CD4-positive, alpha-beta T cell (primary cell): ENCODE measurements at regions not wholly inside any gene's neighbourhood (a gene's known extent, or its start where the extent isn't known, plus 50 kb on each side); places are given as distances from the start of the nearest gene placed in this dataset.

ENCODE experiments used
- ATAC-seq: fragments of 200-7000 bp; cut with Tn5 transposase; one replicate; pipeline ENCODE4 v1.10.0; 2022; ENCODE audit warnings: mild to moderate bottlenecking; ENCODE audit not compliant: poor library complexity
- CTCF ChIA-PET: fragments of 350-600 bp; sonication (Branson Sonifier 250); formaldehyde crosslinking; loops from one replicate; lab custom pipeline; 2021; ENCODE audit warnings: antibody characterized with exemption, inconsistent platforms; lab: Charles Lee
- POLR2A ChIA-PET: fragments of 350-600 bp; sonication (Branson Sonifier 250); formaldehyde crosslinking; loops from one replicate; lab custom pipeline; 2021; ENCODE audit warnings: antibody characterized with exemption, inconsistent platforms; lab: Charles Lee
- DNase-seq, 14 experiments: peaks; one replicate each; pipeline ENCODE4 v3.0.0-alpha.2; 2013 to 2020; ENCODE audit warnings: mixed read lengths in 2 of 14
- H3K27ac ChIP-seq, 2 donors: one replicate each; pipeline versions ENCODE4 v1.5.1 to v1.7.0; 2013; ENCODE audit warnings: low read length in 2 of 2, low read depth in 1 of 2, mild to moderate bottlenecking in 1 of 2
- H3K27me3 ChIP-seq, 2 experiments: 1 replicate in 1 of 2; 2 replicates in 1 of 2; pipeline versions ENCODE4 v1.6.1 to v1.7.0; 2013; ENCODE audit warnings: low read length in 2 of 2, control low read depth in 1 of 2, mild to moderate bottlenecking in 1 of 2, moderate library complexity in 1 of 2; ENCODE audit not compliant: insufficient read depth in 2 of 2, control insufficient read depth in 1 of 2
- H3K36me3 ChIP-seq: one replicate; pipeline ENCODE4 v1.6.1; 2013; ENCODE audit warnings: low read length, control low read depth; ENCODE audit not compliant: insufficient read depth
- H3K4me1 ChIP-seq: one replicate; pipeline ENCODE4 v1.6.1; 2013; ENCODE audit warnings: low read length, control low read depth; ENCODE audit not compliant: insufficient read depth
- H3K4me3 ChIP-seq: one replicate; pipeline ENCODE4 v1.5.1; 2013; ENCODE audit warnings: mild to moderate bottlenecking, low read length, moderate library complexity
- H3K9me3 ChIP-seq, 2 experiments: 1 replicate in 1 of 2; 2 replicates in 1 of 2; pipeline versions ENCODE4 v1.6.1 to v1.7.0; 2013; ENCODE audit warnings: low read length in 2 of 2, mild to moderate bottlenecking in 2 of 2, control low read depth in 1 of 2, moderate library complexity in 1 of 2; ENCODE audit not compliant: control insufficient read depth in 1 of 2, insufficient read depth in 1 of 2
- H3K27ac Mint-ChIP-seq: one replicate; pipeline ENCODE4 v1.8.0; 2020; ENCODE audit warnings: mixed read lengths
- H3K27me3 Mint-ChIP-seq: one replicate; pipeline ENCODE4 v1.8.0; 2021; ENCODE audit warnings: mixed read lengths
- H3K36me3 Mint-ChIP-seq: one replicate; pipeline ENCODE4 v1.8.0; 2021; ENCODE audit warnings: low read depth, mixed read lengths
- H3K4me1 Mint-ChIP-seq: one replicate; pipeline ENCODE4 v1.8.0; 2021; ENCODE audit warnings: low read depth, mixed read lengths
- H3K4me3 Mint-ChIP-seq: one replicate; pipeline ENCODE4 v1.8.0; 2020; ENCODE audit warnings: mild to moderate bottlenecking, mixed read lengths
- H3K9me3 Mint-ChIP-seq: one replicate; pipeline ENCODE4 v1.8.0; 2020; ENCODE audit warnings: mixed read lengths
- CTCF ChIP-seq: fragments of 200-600 bp; IDR thresholded peaks from one replicate; pipeline ENCODE4 v1.8.0; 2022; ENCODE audit warnings: antibody characterized with exemption, mild to moderate bottlenecking
- intact Hi-C, 2 experiments: fragments of 100-400 bp; cut with DNase I in 1 of 2; cut with micrococcal nuclease in 1 of 2; formaldehyde crosslinking; loops; one replicate each; pipeline versions ENCODE4 v1.15.1 to v1.9.0; 2023 to 2025; cut with DNase I, micrococcal nuclease

- Histone ChIP-seq H3K27me3 (no peaks in the 10 kb centered on the region), H3K27ac (no peak overlapping the region), H3K4me1 (no peaks in the 10 kb centered on the region), H3K36me3 (no peaks in the 10 kb centered on the region), H3K9me3 (peaks cover 16 to 21% of the 10 kb centered on the region in 2 experiments), H3K4me3 (no peak overlapping the region)
- no peak for TF ChIP-seq CTCF
- no peak for DNase-seq
- no peaks in the 10 kb centered on the region for H3K36me3 Mint-ChIP-seq
- intact Hi-C loops: no loop called here
- no peak for ATAC-seq
- no peaks in the 10 kb centered on the region for H3K27me3 Mint-ChIP-seq
- peaks cover 16% of the 10 kb centered on the region for H3K9me3 Mint-ChIP-seq
- H3K4me3 Mint-ChIP-seq: no peak overlapping the region
- CTCF ChIA-PET: no interaction called here
- no peaks in the 10 kb centered on the region for H3K4me1 Mint-ChIP-seq
- POLR2A ChIA-PET: no interaction called here
- no peak overlapping the region for H3K27ac Mint-ChIP-seq
Observed at GRCh38 chr14:42113358-42114069, 506.8 kb downstream of the LRFN5 start.

- Histone ChIP-seq H3K27ac (no peak overlapping the region), H3K4me1 (no peaks in the 10 kb centered on the region), H3K9me3 (peaks cover 16 to 21% of the 10 kb centered on the region in 2 experiments), H3K4me3 (no peak overlapping the region), H3K27me3 (no peaks in the 10 kb centered on the region), H3K36me3 (no peaks in the 10 kb centered on the region)
- CTCF ChIA-PET: no interaction called here
- H3K4me3 Mint-ChIP-seq: no peak overlapping the region
- no peaks in the 10 kb centered on the region for H3K36me3 Mint-ChIP-seq
- H3K27ac Mint-ChIP-seq: no peak overlapping the region
- H3K4me1 Mint-ChIP-seq: no peaks in the 10 kb centered on the region
- DNase-seq (no peak), ATAC-seq (no peak)
- no peak for TF ChIP-seq CTCF
- H3K9me3 Mint-ChIP-seq: peaks cover 17% of the 10 kb centered on the region
- POLR2A ChIA-PET: no interaction called here
- H3K27me3 Mint-ChIP-seq: no peaks in the 10 kb centered on the region
- intact Hi-C loops: no loop called here
Observed at GRCh38 chr14:42112108-42112507, 505.4 kb downstream of the LRFN5 start.

GRCh38 chr14:42111355-42111754, 504.7 kb downstream of the LRFN5 start:
- H3K27me3 ChIP-seq: no peaks in the 10 kb centered on the region
- no peaks in the 10 kb centered on the region for H3K36me3 ChIP-seq
- no peak overlapping the region for H3K4me3 Mint-ChIP-seq
- H3K27me3 Mint-ChIP-seq: no peaks in the 10 kb centered on the region
- no peak overlapping the region for H3K4me3 ChIP-seq
- no peak overlapping the region for H3K27ac Mint-ChIP-seq
- no peaks in the 10 kb centered on the region for H3K4me1 ChIP-seq
- no peaks in the 10 kb centered on the region for H3K36me3 Mint-ChIP-seq
- ChIA-PET POLR2A (no interaction called here), CTCF (no interaction called here)
- peaks cover 17% of the 10 kb centered on the region for H3K9me3 Mint-ChIP-seq
- no peak for DNase-seq
- ATAC-seq: no peak
- TF ChIP-seq CTCF: no peak
- H3K4me1 Mint-ChIP-seq: no peaks in the 10 kb centered on the region
- H3K9me3 ChIP-seq: peaks cover 16 to 21% of the 10 kb centered on the region in 2 experiments
- intact Hi-C loops: no loop called here
- H3K27ac ChIP-seq: no peak overlapping the region
